Mesothelial cell of epicardium (in vitro differentiated cells): ENCODE measurements at regions not wholly inside any gene's neighbourhood (a gene's known extent, or its start where the extent isn't known, plus 50 kb on each side); places are given as distances from the start of the nearest gene placed in this dataset.

Experiments
- DNase-seq, 2 experiments: peaks; one replicate each; pipeline ENCODE4 v3.0.0; 2021; ENCODE audit warnings: low spot score in 2 of 2; ENCODE audit not compliant: unreplicated experiment in 2 of 2
- H3K27ac Mint-ChIP-seq: 2 replicates; pipeline ENCODE4 v1.8.0; 2021; ENCODE audit warnings: mixed read lengths
- H3K27me3 Mint-ChIP-seq: 2 replicates; pipeline ENCODE4 v1.8.0; 2021; ENCODE audit warnings: low read depth, mixed read lengths
- H3K36me3 Mint-ChIP-seq: 2 replicates; pipeline ENCODE4 v1.8.0; 2021; ENCODE audit warnings: mixed read lengths
- H3K4me1 Mint-ChIP-seq: 2 replicates; pipeline ENCODE4 v1.8.0; 2021; ENCODE audit warnings: mixed read lengths
- H3K4me3 Mint-ChIP-seq: 2 replicates; pipeline ENCODE4 v1.8.0; 2021; ENCODE audit warnings: mild to moderate bottlenecking, moderate library complexity, mixed read lengths
- H3K9me3 Mint-ChIP-seq: 2 replicates; pipeline ENCODE4 v1.8.0; 2021; ENCODE audit warnings: mixed read lengths
- TF ChIP-seq, protein P1 (sequence below): fragments of 200-600 bp; sonication (generic); IDR thresholded peaks from one replicate; pipeline ENCODE4 v1.5.0; 2021; ENCODE audit warnings: antibody characterized with exemption; ENCODE audit not compliant: unreplicated experiment

DNA sequence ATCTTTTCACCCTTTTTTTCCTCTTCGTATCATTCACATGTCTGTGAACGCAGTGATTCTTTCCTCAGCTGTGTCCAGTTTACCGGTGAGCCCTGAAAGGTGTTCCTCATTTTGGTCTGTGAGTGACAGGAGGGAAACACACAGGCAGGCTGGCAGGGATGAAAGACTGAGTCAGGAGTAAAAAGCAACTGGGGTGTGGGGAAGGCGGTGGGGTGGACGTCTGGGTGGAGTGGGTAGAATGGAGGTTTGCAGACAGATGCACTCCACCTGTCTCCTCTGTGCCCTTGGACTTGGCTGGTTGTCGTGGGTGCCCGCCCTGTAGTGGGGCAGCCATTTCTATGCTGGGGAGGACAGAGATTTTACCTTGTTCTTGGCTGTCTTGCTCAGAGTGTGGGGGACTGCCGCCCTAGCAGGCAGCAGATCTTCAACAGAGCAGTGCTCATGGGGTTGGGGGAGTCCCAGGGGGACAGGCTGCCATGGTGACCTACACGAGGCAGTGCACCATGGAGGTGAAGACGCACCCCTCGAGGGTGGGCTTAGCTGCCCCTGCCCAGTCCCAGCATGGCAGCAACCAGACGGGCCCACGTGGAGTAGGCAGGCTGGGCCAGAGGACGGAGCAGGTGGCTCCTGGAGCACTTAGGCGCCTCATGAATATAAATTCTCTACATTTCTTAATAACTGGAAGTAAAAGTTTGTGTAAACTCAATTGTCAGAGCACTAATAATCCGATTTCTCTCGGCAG, 603.7 kb downstream of the TBC1D22A start:
- Mint-ChIP-seq H3K36me3 (peaks cover 4% of the 10 kb centered on the region), H3K9me3 (peaks cover 74% of the 10 kb centered on the region), H3K27ac (no peak overlapping the region), H3K4me3 (no peak overlapping the region), H3K4me1 (no peaks in the 10 kb centered on the region), H3K27me3 (no peaks in the 10 kb centered on the region)
- peak in 1 of 2 experiments; percentile 17 for DNase-seq
- TF ChIP-seq, protein P1, sequence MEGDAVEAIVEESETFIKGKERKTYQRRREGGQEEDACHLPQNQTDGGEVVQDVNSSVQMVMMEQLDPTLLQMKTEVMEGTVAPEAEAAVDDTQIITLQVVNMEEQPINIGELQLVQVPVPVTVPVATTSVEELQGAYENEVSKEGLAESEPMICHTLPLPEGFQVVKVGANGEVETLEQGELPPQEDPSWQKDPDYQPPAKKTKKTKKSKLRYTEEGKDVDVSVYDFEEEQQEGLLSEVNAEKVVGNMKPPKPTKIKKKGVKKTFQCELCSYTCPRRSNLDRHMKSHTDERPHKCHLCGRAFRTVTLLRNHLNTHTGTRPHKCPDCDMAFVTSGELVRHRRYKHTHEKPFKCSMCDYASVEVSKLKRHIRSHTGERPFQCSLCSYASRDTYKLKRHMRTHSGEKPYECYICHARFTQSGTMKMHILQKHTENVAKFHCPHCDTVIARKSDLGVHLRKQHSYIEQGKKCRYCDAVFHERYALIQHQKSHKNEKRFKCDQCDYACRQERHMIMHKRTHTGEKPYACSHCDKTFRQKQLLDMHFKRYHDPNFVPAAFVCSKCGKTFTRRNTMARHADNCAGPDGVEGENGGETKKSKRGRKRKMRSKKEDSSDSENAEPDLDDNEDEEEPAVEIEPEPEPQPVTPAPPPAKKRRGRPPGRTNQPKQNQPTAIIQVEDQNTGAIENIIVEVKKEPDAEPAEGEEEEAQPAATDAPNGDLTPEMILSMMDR: no peak

DNA sequence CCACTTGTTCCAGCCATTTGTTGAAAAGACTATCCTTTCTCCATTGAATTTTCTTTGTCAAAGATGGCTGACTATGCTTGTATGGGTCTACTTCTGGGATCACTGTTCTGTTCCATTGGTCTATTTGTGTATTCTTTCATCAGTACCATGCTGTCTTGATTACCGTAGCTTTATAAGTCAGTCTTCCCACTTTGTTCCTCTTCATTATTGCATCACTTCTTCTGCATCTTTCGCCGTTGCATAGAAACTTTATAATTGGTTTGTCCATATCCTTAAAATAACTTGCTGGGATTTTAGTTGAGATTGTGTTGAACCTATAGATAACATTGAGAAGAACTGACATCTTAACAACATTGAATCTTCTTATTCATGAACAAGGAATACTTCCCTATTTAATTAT, 598.8 kb downstream of the TBC1D22A start:
- TF ChIP-seq, protein P1: no peak
- Mint-ChIP-seq H3K4me3 (no peak overlapping the region), H3K36me3 (no peaks in the 10 kb centered on the region), H3K4me1 (no peaks in the 10 kb centered on the region), H3K27ac (no peak overlapping the region), H3K27me3 (no peaks in the 10 kb centered on the region), H3K9me3 (peaks cover 83% of the 10 kb centered on the region)
- DNase-seq: no peak

DNA sequence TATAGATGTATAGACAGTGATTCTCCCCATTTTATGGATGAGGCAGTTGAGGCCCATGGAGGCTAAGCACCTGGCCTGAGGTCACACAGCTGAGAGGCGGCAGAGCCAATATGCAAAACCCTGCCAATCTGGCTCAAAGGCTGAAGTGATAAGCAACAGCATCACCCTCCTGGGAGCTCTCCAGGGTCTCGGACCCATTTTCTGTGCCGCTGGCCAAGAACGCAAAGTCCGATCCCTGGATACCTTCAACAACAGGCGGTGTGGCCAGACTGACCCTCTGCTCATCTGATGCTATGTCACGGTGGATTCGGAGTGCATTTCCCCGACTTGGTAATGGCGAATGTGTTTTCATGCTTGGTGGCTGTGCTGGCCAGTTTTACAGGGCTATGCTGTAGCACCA, 595.0 kb downstream of the TBC1D22A start:
- peak in 1 of 2 experiments; percentile 19 for DNase-seq
- TF ChIP-seq, protein P1: no peak

DNA sequence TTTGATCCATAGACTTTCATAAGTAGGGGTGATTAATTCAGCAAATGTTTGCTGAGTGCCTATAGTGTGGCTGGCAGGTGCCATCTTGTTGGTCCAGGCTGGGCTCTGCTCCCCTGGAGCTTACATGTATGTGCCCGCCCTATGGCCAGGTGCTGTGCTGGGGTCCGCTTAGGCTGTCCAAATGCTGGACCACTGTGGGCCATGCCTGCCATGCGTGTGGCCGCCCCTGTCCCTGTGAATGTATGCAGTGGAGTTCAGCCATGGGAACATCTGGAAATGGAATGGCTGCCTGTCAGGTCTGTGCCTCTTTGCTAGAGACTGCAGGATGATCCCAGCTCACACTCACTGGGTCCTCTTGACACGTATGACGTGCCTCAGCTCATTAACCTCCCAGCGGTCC, 594.6 kb downstream of the TBC1D22A start:
- Mint-ChIP-seq H3K27me3 (no peaks in the 10 kb centered on the region), H3K9me3 (peaks cover 70% of the 10 kb centered on the region), H3K4me1 (no peaks in the 10 kb centered on the region), H3K4me3 (no peak overlapping the region), H3K27ac (no peak overlapping the region), H3K36me3 (no peaks in the 10 kb centered on the region)
- TF ChIP-seq, protein P1: no peak
- DNase-seq: no peak

More for the DNA sequence above, 595.0 kb downstream of the TBC1D22A start:
- H3K4me1 Mint-ChIP-seq: no peaks in the 10 kb centered on the region
- no peaks in the 10 kb centered on the region for H3K36me3 Mint-ChIP-seq
- no peaks in the 10 kb centered on the region for H3K27me3 Mint-ChIP-seq
- H3K9me3 Mint-ChIP-seq: peaks cover 71% of the 10 kb centered on the region
- no peak overlapping the region for H3K27ac Mint-ChIP-seq
- H3K4me3 Mint-ChIP-seq: no peak overlapping the region

DNA sequence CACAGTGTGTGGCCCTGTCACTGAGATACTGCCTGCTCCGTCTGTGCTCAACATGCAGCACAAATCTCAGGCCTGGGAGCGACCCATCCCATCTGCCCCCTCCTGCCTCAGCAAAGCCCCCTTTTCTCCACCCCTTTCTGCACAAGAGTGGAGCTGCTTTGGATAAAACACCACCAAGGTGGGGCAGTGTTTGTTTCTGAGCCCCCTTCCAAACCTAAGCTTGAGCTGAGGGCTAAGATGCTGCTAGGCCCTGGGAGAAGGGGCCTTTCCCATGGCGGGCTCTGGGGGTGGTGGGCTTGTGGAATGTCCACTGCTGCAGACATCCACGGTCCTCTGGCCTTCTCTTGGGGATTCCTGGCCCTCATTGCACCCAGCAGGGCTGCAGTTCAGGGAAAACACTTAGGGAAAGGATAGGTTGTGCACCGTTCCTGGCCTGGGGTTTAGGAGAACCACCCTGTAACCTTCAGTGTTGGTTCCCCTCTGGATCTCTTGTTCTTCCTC, 594.1 kb downstream of the TBC1D22A start:
- Mint-ChIP-seq H3K9me3 (peaks cover 73% of the 10 kb centered on the region), H3K27me3 (no peaks in the 10 kb centered on the region)

More for the DNA sequence above, 594.1 kb downstream of the TBC1D22A start:
- Mint-ChIP-seq H3K4me1 (no peaks in the 10 kb centered on the region), H3K27ac (no peak overlapping the region), H3K36me3 (no peaks in the 10 kb centered on the region), H3K4me3 (no peak overlapping the region)
- DNase-seq: peak in 1 of 2 experiments; percentile 3
- TF ChIP-seq, protein P1: no peak
